GM19351 (cell line): ENCODE measurements at regions not wholly inside any gene's neighbourhood (a gene's known extent, or its start where the extent isn't known, plus 50 kb on each side); places are given as distances from the start of the nearest gene placed in this dataset.
"Not testable (repeated sequence)": the region's sequence is repeated elsewhere in the genome, so short reads cannot be mapped to it uniquely, and the experiment has no call there.

ENCODE experiments used
- ATAC-seq: cut with Tn5 transposase; IDR thresholded peaks from one replicate; pipeline ENCODE4 v1.9.1; 2021; ENCODE audit warnings: mild to moderate bottlenecking, moderate library complexity; ENCODE audit not compliant: unreplicated experiment

DNA sequence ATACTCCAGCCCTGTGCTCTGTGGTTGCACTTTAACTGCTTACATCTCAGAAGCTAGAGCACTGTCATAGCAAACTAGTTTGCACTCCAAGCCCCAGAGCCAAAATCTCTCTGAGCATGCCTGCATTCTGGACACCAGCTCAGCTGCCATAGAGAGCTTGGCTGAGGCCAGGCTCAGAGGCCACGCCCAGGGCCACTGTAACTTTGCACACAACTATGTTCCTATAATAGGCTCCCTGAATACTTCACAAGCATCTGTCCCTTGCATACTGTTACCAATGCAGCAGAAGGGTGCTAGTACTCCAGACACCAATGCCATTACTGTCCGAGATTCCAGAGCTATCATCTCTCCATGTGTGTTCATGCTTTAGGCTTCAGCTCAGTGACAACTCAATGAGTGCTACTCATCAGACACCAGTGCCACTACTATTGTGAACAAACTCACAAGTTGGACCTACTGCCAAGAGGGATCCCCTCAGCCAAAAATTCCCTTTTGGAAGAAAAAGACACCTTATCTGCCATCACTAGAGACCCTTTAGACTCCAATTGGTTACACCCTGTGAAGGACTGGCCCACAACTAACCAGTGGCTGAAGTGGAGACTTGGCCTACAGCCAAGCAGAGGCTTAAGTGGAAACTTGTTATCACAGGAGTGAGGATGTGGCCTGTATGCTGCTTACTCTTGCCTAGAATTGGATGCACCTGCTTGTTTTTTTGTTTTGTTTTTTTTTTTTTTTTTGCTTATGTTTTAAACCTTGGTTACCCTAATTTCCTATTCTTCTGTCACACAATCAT lies 211.6 kb upstream of the MAGI2 start:
- ATAC-seq = no peak

GRCh38 chr7:79658304-79658703 lies 204.8 kb upstream of the MAGI2 start:
- no peak for ATAC-seq

DNA sequence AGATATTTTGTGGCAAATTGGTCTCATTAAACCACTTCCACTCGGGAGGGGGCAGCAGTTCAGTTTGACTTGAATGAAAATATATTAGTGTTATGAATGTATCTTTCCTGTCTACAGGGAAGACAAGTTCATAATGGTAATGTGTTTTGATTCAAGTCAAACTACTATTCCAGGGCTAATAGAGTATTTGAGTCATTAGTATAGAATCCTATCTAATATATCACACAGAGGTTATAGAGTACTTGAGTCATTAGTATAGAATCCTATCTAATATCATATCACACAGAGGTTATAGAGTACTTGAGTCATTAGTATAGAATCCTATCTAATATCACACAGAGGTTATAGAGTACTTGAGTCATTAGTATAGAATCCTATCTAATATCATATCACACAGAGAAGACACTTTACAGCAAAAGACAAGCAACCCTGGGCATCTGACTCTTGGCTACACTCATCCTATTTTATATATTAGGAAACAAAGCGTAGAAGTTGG lies 199.7 kb upstream of the MAGI2 start:
- no peak for ATAC-seq

- no peak for ATAC-seq
These were observed 199.2 kb upstream of the MAGI2 start for GRCh38 chr7:79652619-79653018.

DNA sequence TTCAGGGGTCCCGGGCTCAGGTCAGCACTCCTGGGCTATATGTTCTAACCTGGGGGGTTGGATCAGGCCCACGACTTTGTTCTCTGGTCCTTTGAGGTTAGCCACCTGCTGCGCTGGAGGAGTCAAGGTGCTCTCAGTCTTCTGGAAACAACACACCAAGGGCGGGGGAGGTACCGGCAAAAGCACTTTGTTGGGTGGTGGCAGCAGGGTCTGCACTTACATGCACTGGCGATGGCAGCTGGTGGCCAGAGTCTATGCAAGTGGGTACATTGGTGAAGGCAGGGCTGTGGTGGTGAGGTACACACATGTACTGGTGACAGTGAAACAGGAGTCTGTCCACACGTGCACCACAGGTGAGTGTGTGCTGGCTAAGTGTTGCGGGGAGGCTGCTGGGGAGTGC lies 194.2 kb upstream of the MAGI2 start:
- ATAC-seq = no peak

- ATAC-seq = no peak
These were observed 192.8 kb upstream of the MAGI2 start for GRCh38 chr7:79646278-79646677.

DNA sequence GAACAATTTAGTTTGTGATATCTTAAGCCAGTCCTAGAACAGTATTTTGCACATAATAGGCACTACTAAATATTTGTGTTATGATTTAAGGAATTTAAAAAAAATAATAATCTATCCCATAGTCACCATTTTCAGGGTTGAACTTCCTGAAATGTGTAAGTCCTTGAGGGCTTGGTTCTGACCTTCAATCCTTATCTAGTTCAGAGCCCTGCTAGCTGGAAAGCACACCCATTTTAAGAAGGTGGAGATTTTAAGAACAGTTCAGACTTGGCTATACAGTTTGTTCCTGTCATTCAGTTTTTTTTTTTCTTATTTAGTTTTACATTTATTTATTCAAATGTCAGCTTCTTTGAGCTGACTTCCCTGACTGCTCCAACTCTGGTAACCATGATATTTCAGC lies 183.4 kb upstream of the MAGI2 start:
- ATAC-seq = no peak

- ATAC-seq = not testable (repeated sequence)
These were observed 172.5 kb upstream of the MAGI2 start for GRCh38 chr7:79625921-79626320.

GRCh38 chr7:79624336-79624735 lies 170.9 kb upstream of the MAGI2 start:
- no peak for ATAC-seq

DNA sequence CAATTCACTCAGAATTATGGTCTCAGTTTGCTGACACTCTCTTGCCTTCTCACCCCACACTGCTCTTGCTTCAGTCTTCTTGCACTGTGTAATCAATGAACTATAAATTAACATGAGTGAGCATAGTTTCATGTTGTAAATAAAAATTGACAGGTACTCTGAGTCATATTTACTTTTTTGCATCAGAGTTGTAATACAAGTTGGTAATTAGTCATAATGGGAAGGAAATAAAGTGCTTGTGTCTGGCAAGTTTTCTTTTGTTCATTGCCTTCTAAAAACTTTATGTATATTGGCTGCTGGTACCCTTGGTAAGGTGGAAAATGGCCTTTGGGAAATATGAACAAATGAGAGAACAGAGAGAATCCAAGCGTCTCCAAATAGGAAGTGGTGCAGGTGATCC lies 169.3 kb upstream of the MAGI2 start:
- no peak for ATAC-seq

- ATAC-seq = no peak
These were observed 166.8 kb upstream of the MAGI2 start for GRCh38 chr7:79620291-79620690.

GRCh38 chr7:79619216-79619615 lies 165.7 kb upstream of the MAGI2 start:
- no peak for ATAC-seq

DNA sequence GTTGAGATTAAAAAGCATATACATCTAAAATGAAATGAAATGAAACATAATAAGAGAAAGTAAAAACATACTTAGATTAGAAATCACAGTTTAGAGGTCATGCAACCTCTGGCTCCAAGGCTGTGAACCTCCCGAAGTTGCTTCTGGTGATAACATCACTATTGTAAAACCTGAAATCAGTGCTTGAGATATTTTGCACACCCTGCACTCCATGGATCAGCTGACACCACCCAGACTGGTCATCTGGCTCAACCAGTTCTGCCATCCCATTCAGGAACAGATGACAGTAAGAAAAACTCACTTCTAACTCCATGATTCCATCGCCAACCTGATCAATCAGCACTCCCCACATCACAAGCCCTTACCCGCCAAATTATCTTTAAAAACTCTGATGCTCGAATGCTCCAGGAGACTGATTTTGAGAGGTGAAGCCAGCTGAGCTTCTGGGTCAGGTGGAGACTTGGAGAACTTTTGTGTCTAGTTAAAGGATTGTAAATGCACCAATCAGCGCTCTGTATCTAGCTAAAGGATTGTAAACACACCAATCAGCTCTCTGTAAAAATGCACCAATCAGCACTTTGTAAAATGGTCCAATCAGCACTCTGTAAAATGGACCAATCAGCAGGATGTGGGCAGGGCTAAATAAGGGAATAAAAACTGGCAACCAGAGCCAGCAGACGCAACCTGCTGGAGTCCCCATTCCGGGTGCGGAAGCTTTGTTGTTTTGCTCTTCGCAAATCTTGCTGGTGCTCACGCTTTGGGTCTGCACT lies 162.6 kb upstream of the MAGI2 start:
- no peak for ATAC-seq

GRCh38 chr7:79615466-79615865 lies 162.0 kb upstream of the MAGI2 start:
- ATAC-seq = no peak

DNA sequence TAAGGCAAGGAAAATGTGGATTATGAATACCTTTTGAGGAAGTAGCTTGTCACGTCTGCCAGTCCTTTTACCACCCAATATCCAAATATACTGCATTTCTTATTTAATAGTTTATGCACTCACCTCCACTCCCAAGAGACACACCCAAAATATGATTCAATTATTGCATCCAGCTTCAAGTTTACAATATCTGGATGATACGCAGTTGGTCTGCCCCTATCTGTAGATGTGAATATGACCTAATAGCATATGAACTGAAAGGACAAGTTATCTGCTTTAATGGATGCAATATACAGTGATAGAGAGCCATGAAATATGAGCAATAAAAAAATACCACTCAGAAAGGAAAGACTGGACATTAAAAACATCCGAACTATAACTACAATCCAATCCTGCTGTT lies 159.4 kb upstream of the MAGI2 start:
- ATAC-seq = no peak

GRCh38 chr7:79612022-79612421 lies 158.6 kb upstream of the MAGI2 start:
- ATAC-seq = no peak

GRCh38 chr7:79610748-79611304 lies 157.4 kb upstream of the MAGI2 start:
- ATAC-seq = no peak

DNA sequence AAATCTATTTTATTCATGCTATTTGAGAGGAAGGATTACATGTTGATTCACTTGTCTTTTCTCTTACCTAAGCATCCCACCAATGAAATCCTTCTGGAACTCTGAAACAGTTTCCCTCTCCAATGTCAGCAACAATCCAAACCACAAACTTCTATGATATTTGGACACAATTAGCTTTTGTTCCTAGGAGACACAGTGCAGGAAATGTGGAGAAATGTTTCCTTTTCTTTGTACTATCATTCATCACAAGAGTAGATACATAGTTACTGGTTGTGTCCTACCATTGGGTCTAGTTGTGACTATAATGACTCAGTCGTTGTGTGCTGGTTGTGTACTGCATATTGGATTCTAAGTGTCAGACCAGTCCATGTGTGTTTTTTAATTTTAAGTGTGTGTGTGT lies 156.8 kb upstream of the MAGI2 start:
- ATAC-seq = no peak

- no peak for ATAC-seq
These were observed 154.5 kb upstream of the MAGI2 start for GRCh38 chr7:79608005-79608404.

DNA sequence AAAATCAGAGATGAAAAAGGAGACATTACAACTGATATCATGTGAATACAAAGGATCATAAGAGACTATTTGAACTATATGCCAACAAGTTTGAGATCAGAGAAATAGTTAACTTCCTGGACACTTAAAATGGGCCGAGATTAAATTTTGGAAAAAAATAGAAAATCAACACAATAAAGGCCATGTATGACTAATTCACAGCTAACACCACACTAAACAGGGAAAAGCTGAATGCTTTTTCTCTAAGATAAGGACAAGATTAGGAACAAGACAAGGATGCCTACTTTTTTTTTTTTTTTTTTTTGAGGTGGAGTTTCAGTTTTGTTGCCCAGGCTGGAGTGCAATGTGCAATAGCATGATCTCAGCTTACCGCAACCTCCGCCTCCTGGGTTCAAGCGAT lies 151.4 kb upstream of the MAGI2 start:
- no peak for ATAC-seq

GRCh38 chr7:79598351-79598750 lies 144.9 kb upstream of the MAGI2 start:
- ATAC-seq = no peak

DNA sequence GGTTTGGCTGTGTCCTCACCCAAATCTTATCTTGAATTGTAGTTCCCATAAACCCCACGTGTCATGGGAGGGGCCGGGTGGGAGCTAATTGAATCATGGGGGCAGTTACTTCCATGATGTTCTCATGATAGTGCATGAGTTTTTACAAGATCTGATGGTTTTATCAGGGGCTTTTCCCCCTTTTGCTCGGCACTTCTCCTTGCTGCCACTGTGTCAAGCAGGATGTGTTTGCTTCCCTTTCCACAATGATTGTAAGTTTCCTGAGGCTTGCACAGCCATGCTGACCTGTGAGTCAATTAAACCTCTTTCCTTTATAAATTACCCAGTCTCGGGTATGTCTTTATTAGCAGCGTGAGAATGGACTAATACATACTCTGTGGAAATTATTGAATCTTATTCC lies 141.2 kb upstream of the MAGI2 start:
- not testable (repeated sequence) for ATAC-seq
